ENCODE measurements at regions not wholly inside any gene's neighbourhood (a gene's known extent, or its start where the extent isn't known, plus 50 kb on each side); places are given as distances from the start of the nearest gene placed in this dataset.

GRCh38 chr22:48744967-48745841 lies 1082.5 kb downstream of the BRD1 start:
- TF ChIP-seq ESRRG (CRISPR knock-in tag; IDR thresholded peaks at IDR 0.05) (no peak), ZNF70 (CRISPR knock-in tag; IDR thresholded peaks at IDR 0.05) (no peak)

Measured in SK-N-SH treated with all-trans-retinoic acid at 6 μM for 48 hours (cell line).